ENCODE measurements at regions not wholly inside any gene's neighbourhood (a gene's known extent, or its start where the extent isn't known, plus 50 kb on each side); places are given as distances from the start of the nearest gene placed in this dataset.
A peak's percentile ranks its signal among the peaks of the same experiment; 100 is the strongest.

GRCh38 chr13:39269004-39269403, 230.7 kb downstream of the NHLRC3 start:
- H3K9me3 ChIP-seq (ENCODE audit: low read length), result no peaks in the 10 kb centered on the region
- H3K27me3 ChIP-seq (ENCODE audit: low read length), result no peaks in the 10 kb centered on the region
- H3K4me1 ChIP-seq (ENCODE audit: low read length), result no peaks in the 10 kb centered on the region
- H3K79me2 ChIP-seq (ENCODE audit: low read length), result no peaks in the 10 kb centered on the region
- no peaks in the 10 kb centered on the region for H4K20me1 ChIP-seq (ENCODE audit: insufficient read depth, low read depth, low read length)
- no peak overlapping the region for H3K4me3 ChIP-seq (ENCODE audit: low read length)
- H3K4me2 ChIP-seq (ENCODE audit: low read depth, low read length, poor library complexity, severe bottlenecking), result no peak overlapping the region
- no peak for DNase-seq
- H3K27ac ChIP-seq (ENCODE audit: low read length), result no peak overlapping the region
- H3K9ac ChIP-seq (ENCODE audit: low read length), result no peak overlapping the region
- H2AFZ ChIP-seq (ENCODE audit: low read length), result no peak overlapping the region
- H3K36me3 ChIP-seq (ENCODE audit: insufficient read depth, low read length), result no peaks in the 10 kb centered on the region
- no peaks in the 10 kb centered on the region for H3K9me2 ChIP-seq (replicated peaks; ENCODE audit: insufficient read depth, low read length)

- Histone ChIP-seq H3K9me3 (ENCODE audit: low read length) (no peaks in the 10 kb centered on the region), H3K27me3 (ENCODE audit: low read length) (no peaks in the 10 kb centered on the region), H4K20me1 (ENCODE audit: insufficient read depth, low read depth, low read length) (no peaks in the 10 kb centered on the region), H3K4me3 (ENCODE audit: low read length) (no peak overlapping the region), H3K9ac (ENCODE audit: low read length) (no peak overlapping the region), H3K27ac (ENCODE audit: low read length) (no peak overlapping the region), H3K36me3 (ENCODE audit: insufficient read depth, low read length) (no peaks in the 10 kb centered on the region), H3K9me2 (replicated peaks; ENCODE audit: insufficient read depth, low read length) (no peaks in the 10 kb centered on the region), H3K4me1 (ENCODE audit: low read length) (no peaks in the 10 kb centered on the region), H3K79me2 (ENCODE audit: low read length) (no peaks in the 10 kb centered on the region), H2AFZ (ENCODE audit: low read length) (no peak overlapping the region), H3K4me2 (ENCODE audit: low read depth, low read length, poor library complexity, severe bottlenecking) (no peak overlapping the region)
- DNase-seq, result no peak
Observed at GRCh38 chr13:39269411-39269810, 231.2 kb downstream of the NHLRC3 start.

- no peaks in the 10 kb centered on the region for H3K9me2 ChIP-seq (replicated peaks; ENCODE audit: insufficient read depth, low read length)
Observed at GRCh38 chr13:39272994-39273393, 234.7 kb downstream of the NHLRC3 start.

GRCh38 chr13:39273953-39274738, 235.9 kb downstream of the NHLRC3 start:
- no peaks in the 10 kb centered on the region for H3K79me2 ChIP-seq (ENCODE audit: low read length)
- no peak overlapping the region for H3K4me3 ChIP-seq (ENCODE audit: low read length)
- no peaks in the 10 kb centered on the region for H3K27me3 ChIP-seq (ENCODE audit: low read length)
- H3K36me3 ChIP-seq (ENCODE audit: insufficient read depth, low read length), result no peaks in the 10 kb centered on the region
- H3K4me1 ChIP-seq (ENCODE audit: low read length), result no peaks in the 10 kb centered on the region
- no peak overlapping the region for H3K4me2 ChIP-seq (ENCODE audit: low read depth, low read length, poor library complexity, severe bottlenecking)
- H3K27ac ChIP-seq (ENCODE audit: low read length), result no peak overlapping the region
- H3K9me2 ChIP-seq (replicated peaks; ENCODE audit: insufficient read depth, low read length), result no peaks in the 10 kb centered on the region
- H2AFZ ChIP-seq (ENCODE audit: low read length), result no peak overlapping the region
- no peak overlapping the region for H3K9ac ChIP-seq (ENCODE audit: low read length)
- no peaks in the 10 kb centered on the region for H3K9me3 ChIP-seq (ENCODE audit: low read length)
- peak; percentile 42 for DNase-seq
- H4K20me1 ChIP-seq (ENCODE audit: insufficient read depth, low read depth, low read length), result no peaks in the 10 kb centered on the region

More at GRCh38 chr13:39272994-39273393, 234.7 kb downstream of the NHLRC3 start:
- no peaks in the 10 kb centered on the region for H3K9me3 ChIP-seq (ENCODE audit: low read length)
- no peak overlapping the region for H3K27ac ChIP-seq (ENCODE audit: low read length)
- H4K20me1 ChIP-seq (ENCODE audit: insufficient read depth, low read depth, low read length), result no peaks in the 10 kb centered on the region
- H3K9ac ChIP-seq (ENCODE audit: low read length), result no peak overlapping the region
- H3K27me3 ChIP-seq (ENCODE audit: low read length), result no peaks in the 10 kb centered on the region
- no peak for DNase-seq
- no peaks in the 10 kb centered on the region for H3K4me1 ChIP-seq (ENCODE audit: low read length)
- H3K4me2 ChIP-seq (ENCODE audit: low read depth, low read length, poor library complexity, severe bottlenecking), result no peak overlapping the region
- H3K4me3 ChIP-seq (ENCODE audit: low read length), result no peak overlapping the region
- no peaks in the 10 kb centered on the region for H3K79me2 ChIP-seq (ENCODE audit: low read length)
- no peaks in the 10 kb centered on the region for H3K36me3 ChIP-seq (ENCODE audit: insufficient read depth, low read length)
- no peak overlapping the region for H2AFZ ChIP-seq (ENCODE audit: low read length)

- H3K9ac ChIP-seq (ENCODE audit: low read length), result no peak overlapping the region
- no peaks in the 10 kb centered on the region for H3K36me3 ChIP-seq (ENCODE audit: insufficient read depth, low read length)
- DNase-seq, result no peak
- H3K27ac ChIP-seq (ENCODE audit: low read length), result no peak overlapping the region
- H3K9me3 ChIP-seq (ENCODE audit: low read length), result no peaks in the 10 kb centered on the region
- H3K79me2 ChIP-seq (ENCODE audit: low read length), result no peaks in the 10 kb centered on the region
- no peak overlapping the region for H3K4me2 ChIP-seq (ENCODE audit: low read depth, low read length, poor library complexity, severe bottlenecking)
- H3K4me3 ChIP-seq (ENCODE audit: low read length), result no peak overlapping the region
- no peak overlapping the region for H2AFZ ChIP-seq (ENCODE audit: low read length)
- H3K9me2 ChIP-seq (replicated peaks; ENCODE audit: insufficient read depth, low read length), result no peaks in the 10 kb centered on the region
- no peaks in the 10 kb centered on the region for H3K27me3 ChIP-seq (ENCODE audit: low read length)
- H3K4me1 ChIP-seq (ENCODE audit: low read length), result no peaks in the 10 kb centered on the region
- no peaks in the 10 kb centered on the region for H4K20me1 ChIP-seq (ENCODE audit: insufficient read depth, low read depth, low read length)
Observed at GRCh38 chr13:39274739-39275325, 236.6 kb downstream of the NHLRC3 start.

- Histone ChIP-seq H3K27me3 (ENCODE audit: low read length) (no peaks in the 10 kb centered on the region), H3K4me3 (ENCODE audit: low read length) (no peak overlapping the region), H3K9me3 (ENCODE audit: low read length) (no peaks in the 10 kb centered on the region), H3K36me3 (ENCODE audit: insufficient read depth, low read length) (no peaks in the 10 kb centered on the region), H3K27ac (ENCODE audit: low read length) (no peak overlapping the region), H2AFZ (ENCODE audit: low read length) (no peak overlapping the region), H3K4me2 (ENCODE audit: low read depth, low read length, poor library complexity, severe bottlenecking) (no peak overlapping the region), H3K4me1 (ENCODE audit: low read length) (no peaks in the 10 kb centered on the region), H3K9ac (ENCODE audit: low read length) (no peak overlapping the region), H4K20me1 (ENCODE audit: insufficient read depth, low read depth, low read length) (no peaks in the 10 kb centered on the region), H3K9me2 (replicated peaks; ENCODE audit: insufficient read depth, low read length) (no peaks in the 10 kb centered on the region), H3K79me2 (ENCODE audit: low read length) (no peaks in the 10 kb centered on the region)
- DNase-seq, result no peak
Observed at GRCh38 chr13:39279077-39279476, 240.8 kb downstream of the NHLRC3 start.

GRCh38 chr13:39281539-39282150, 243.4 kb downstream of the NHLRC3 start:
- Histone ChIP-seq H4K20me1 (ENCODE audit: insufficient read depth, low read depth, low read length) (no peaks in the 10 kb centered on the region), H3K27me3 (ENCODE audit: low read length) (no peaks in the 10 kb centered on the region), H3K79me2 (ENCODE audit: low read length) (no peaks in the 10 kb centered on the region), H3K4me3 (ENCODE audit: low read length) (no peak overlapping the region), H3K27ac (ENCODE audit: low read length) (no peak overlapping the region), H3K9me2 (replicated peaks; ENCODE audit: insufficient read depth, low read length) (no peaks in the 10 kb centered on the region), H3K9me3 (ENCODE audit: low read length) (no peaks in the 10 kb centered on the region), H3K4me2 (ENCODE audit: low read depth, low read length, poor library complexity, severe bottlenecking) (no peak overlapping the region), H3K4me1 (ENCODE audit: low read length) (no peaks in the 10 kb centered on the region), H2AFZ (ENCODE audit: low read length) (no peak overlapping the region), H3K9ac (ENCODE audit: low read length) (no peak overlapping the region), H3K36me3 (ENCODE audit: insufficient read depth, low read length) (no peaks in the 10 kb centered on the region)
- DNase-seq, result no peak

- H3K27ac ChIP-seq (ENCODE audit: low read length), result no peak overlapping the region
- H3K36me3 ChIP-seq (ENCODE audit: insufficient read depth, low read length), result no peaks in the 10 kb centered on the region
- no peak overlapping the region for H3K4me2 ChIP-seq (ENCODE audit: low read depth, low read length, poor library complexity, severe bottlenecking)
- no peaks in the 10 kb centered on the region for H3K27me3 ChIP-seq (ENCODE audit: low read length)
- H3K9ac ChIP-seq (ENCODE audit: low read length), result no peak overlapping the region
- no peaks in the 10 kb centered on the region for H3K4me1 ChIP-seq (ENCODE audit: low read length)
- no peak overlapping the region for H2AFZ ChIP-seq (ENCODE audit: low read length)
- no peak for DNase-seq
- no peak overlapping the region for H3K4me3 ChIP-seq (ENCODE audit: low read length)
- no peaks in the 10 kb centered on the region for H3K79me2 ChIP-seq (ENCODE audit: low read length)
- H3K9me2 ChIP-seq (replicated peaks; ENCODE audit: insufficient read depth, low read length), result no peaks in the 10 kb centered on the region
- H3K9me3 ChIP-seq (ENCODE audit: low read length), result peaks cover 6% of the 10 kb centered on the region
- no peaks in the 10 kb centered on the region for H4K20me1 ChIP-seq (ENCODE audit: insufficient read depth, low read depth, low read length)
Observed at GRCh38 chr13:39282400-39282972, 244.2 kb downstream of the NHLRC3 start.

All from Karpas-422 (cell line).